HG02973 (cell line): ENCODE measurements at regions not wholly inside any gene's neighbourhood (a gene's known extent, or its start where the extent isn't known, plus 50 kb on each side); places are given as distances from the start of the nearest gene placed in this dataset.

Experiments
- ATAC-seq: cut with Tn5 transposase; IDR thresholded peaks from one replicate; pipeline ENCODE4 v1.9.1; 2021; ENCODE audit warnings: moderate library complexity; ENCODE audit not compliant: unreplicated experiment

DNA sequence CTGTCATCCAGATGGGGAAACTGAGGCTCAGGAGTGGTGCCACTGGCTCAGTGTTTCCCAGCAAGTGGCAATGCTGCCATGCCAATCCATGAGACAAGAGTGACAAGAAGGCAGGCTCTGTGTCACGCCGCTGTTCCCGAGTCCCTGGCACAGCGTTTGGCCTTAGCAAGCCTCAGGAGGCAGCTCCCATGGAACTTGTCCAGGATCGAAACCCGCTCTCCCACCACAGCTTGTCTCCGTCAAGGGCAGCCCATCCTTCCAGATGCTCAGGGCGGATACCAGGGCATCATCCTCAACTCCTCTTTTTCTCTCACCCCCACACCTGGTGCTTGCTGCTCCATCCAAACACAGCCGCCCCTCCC is 110.6 kb upstream of the PTPN1 start:
- ATAC-seq: no peak

GRCh38 chr20:50399917-50400704 is 110.1 kb upstream of the PTPN1 start:
- no peak for ATAC-seq

DNA sequence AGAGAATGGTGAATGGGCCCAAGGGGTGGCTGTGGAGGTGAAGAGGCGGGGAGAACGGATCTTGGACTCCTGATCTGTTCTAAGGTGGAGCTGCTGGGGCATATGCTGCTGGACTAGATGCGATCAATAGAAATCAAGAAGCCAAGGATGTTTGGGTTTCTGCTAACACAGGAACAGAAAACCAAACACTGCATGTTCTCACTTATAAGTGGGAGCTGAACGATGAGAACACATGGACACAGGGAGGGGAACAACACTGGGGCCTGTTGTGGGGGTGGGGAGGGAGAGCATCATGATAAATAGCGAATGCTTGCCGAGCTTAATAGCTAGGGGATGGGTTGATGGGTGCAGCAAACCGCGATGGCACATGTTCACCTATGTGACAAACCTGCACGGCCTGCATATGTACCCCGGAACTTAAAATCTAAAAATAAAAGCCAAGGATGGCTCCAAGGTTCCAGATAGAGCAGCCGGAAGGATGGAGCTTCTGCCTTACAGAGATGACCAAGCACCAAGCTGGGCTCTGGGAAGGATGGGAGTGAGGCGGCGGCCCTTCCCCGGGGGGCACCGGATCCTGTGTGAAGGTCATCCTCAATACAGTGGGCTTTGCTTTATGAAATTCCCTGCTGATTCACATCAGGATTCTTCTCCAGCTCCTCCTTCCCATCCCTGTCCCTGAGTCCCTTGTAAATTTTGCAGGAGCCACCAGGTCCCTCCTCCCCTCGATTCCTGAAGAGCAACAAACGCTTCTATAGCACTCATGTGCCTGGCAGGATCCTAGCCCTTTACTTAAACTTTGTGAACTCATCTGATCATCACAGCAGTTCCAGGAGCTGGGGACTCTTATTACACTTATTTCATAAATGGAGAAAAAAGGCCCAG is 109.2 kb upstream of the PTPN1 start:
- no peak for ATAC-seq

GRCh38 chr20:50401587-50402418 is 108.4 kb upstream of the PTPN1 start:
- no peak for ATAC-seq

- no peak for ATAC-seq
Observed at GRCh38 chr20:50403565-50404418, 106.4 kb upstream of the PTPN1 start.

DNA sequence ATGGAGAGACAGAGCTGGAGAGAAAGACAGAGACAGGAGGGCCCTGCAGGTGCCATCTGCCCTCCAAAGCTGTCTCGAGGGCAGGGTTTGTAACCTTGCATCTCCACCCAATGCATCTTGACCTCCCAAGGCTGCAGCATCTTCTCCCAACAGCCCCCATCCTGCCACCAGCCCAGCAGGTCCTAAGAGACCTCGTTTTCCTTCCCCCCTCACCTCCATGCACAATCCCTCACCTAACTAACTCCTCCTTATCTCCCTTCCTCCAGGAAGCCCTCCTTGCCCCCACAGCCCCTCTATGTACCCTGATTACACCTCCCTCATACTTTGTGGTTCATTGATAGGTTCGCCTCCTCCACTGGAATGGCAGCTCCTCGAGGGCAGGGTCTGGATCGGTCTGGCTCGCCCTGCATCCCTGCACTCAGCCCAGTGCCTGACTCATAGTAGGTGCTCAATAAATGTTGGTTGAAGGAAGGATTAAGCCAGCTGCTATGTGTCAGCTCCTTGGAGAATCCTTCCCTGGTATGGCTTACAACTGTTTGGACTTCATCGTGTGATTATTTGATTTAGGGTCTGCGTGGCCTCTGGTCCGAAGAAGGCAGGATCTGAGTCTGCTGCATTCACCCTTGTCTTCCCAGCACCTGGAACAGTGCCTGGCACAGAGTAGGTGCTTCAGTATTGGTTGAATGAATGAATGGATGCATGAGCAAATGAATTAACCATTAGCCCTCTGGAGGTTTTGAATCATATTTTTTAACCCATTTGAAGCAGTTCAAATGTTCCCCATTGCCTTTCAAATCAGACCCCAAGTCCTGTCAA is 105.6 kb upstream of the PTPN1 start:
- ATAC-seq: no peak

GRCh38 chr20:50405235-50405914 is 104.8 kb upstream of the PTPN1 start:
- ATAC-seq: no peak

DNA sequence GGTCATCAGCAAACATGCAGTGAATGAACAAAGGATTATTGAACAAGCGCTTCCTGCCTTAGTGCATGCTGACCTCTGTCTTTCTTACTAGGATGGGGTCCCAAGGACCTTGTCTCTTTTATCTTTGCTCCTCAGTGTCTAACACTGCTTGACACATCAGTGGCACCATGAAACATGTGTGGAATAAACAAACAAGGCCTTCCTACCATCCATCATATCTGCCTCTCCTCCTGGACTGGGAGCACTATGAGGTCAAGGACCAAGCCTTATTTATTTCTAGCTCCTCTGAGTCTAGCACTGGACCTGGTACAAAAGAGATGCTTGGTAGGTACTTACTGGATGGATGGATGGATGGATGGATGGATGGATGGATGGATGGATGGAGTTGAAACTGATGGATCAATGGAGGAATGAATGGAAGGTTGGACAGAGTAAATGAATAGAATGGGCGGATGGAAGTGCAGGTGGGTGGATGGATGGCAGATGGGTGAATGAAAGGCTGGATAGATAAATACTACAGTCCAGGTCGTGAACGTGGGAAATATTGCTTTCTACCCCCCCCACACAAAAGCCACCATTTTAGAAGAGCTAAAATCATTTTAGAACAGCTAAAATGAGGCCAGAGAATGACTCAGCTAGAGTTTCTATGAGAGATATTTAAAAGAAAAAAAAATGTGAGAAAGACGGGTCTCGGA is 104.1 kb upstream of the PTPN1 start:
- no peak for ATAC-seq

GRCh38 chr20:50406610-50407136 is 103.5 kb upstream of the PTPN1 start:
- no peak for ATAC-seq

GRCh38 chr20:50408526-50409364 is 101.4 kb upstream of the PTPN1 start:
- no peak for ATAC-seq

DNA sequence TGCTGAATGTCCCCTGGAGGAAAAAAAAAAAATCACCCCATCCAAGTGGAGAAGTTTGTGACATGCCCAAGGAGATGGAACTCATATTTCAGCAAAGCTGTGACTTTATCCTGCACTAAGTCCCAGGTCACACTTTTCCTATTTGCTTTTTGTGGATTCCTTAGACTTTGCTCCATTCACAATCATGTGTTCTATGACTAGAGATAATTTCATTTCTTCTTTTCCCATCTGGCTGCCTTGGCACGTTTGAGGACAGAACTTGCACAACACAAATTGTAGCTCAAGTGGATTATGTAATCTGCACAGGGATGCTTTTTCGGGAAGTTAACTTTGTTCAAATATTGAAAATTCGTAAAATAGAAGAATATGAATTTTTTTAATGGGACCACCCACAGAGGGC is 100.7 kb upstream of the PTPN1 start:
- no peak for ATAC-seq

- no peak for ATAC-seq
Observed at GRCh38 chr20:50410343-50410742, 99.8 kb upstream of the PTPN1 start.

DNA sequence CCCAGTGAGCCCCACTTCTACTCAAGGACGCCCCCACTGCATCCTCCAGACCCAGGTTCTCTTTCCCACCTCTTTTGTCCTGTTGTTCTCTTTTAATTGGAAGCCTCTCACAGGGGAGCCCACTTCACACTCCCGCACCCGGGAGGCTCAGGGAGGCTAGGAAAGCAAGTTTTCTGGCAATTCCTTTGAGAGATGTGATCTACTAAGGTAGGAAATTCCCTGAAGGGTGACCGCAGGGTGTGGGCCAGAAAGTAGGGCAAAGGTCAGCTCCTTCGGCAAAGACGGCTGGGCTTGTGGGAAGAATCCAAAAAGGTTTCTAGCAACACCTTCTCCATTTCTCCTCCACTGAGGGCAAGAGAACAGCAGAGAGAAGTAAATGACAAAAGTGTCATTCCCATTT is 98.1 kb upstream of the PTPN1 start:
- ATAC-seq: no peak

- ATAC-seq: no peak
Observed at GRCh38 chr20:50412499-50412898, 97.7 kb upstream of the PTPN1 start.

DNA sequence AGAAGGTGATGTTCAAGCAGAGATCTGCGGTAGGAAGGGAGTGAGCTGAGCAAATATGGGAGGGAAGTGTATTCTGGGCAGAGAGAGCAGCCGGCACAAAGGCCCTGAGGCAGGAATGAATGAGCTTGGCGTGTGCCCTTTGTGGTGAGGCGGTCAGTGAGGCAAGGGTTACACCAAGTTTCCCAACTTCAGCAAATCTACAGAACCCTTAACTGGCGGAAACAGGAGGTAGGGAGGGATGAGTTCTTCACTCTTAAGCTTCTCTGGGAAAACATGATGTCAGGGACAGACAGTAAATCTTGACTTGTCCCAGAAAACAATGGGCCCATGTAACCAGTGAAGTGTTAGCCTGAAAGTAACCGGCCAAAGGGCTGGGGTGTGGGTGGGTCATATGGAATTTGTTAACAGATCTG is 97.1 kb upstream of the PTPN1 start:
- no peak for ATAC-seq

DNA sequence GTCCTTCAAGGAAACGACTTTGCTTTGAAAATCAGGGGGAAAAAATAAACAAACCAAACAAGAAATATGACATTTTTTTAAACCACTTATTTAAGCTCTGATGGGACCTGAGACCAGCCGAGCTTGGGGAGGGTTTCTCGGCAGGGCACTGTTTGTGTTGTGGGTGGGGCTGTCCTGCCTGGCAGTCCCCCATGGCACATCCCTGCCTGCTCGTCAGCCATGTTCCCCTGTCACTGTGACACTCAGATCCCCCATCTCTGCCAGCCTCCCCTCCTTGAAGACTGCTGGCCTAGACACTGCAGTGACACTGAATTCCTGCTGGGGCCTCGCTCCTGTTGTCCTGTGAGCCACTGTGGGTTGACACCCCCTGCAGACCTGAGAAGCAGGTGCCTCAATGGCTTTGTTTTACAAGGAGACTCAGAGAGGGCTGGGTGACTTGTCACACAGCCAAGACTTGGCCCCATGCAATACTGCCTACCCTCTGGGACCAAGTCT is 95.1 kb upstream of the PTPN1 start:
- ATAC-seq: no peak
